GM12878 (cell line): ENCODE measurements at regions not wholly inside any gene's neighbourhood (a gene's known extent, or its start where the extent isn't known, plus 50 kb on each side); places are given as distances from the start of the nearest gene placed in this dataset.
A peak's percentile ranks its signal among the peaks of the same experiment; 100 is the strongest.

Source experiments
- ATAC-seq: fragments of 200-7000 bp; cut with Tn5 transposase; 3 replicates; pipeline ENCODE4 v1.9.1; 2020; ENCODE audit warnings: mild to moderate bottlenecking, moderate library complexity
- BruUV-seq: library from RNA; stranded (reverse); fragments of 400-500 nt; replicated peaks from 2 replicates; lab custom pipeline; 2021; lab: Mats Ljungman, UMichigan
- CTCF ChIA-PET: fragments of 300-600 bp; sonication (Branson Sonifier 250); formaldehyde crosslinking; extraction: SDS; loops from one replicate; lab custom pipeline; 2021; ENCODE audit warnings: inconsistent platforms; lab: Yijun Ruan, JAX
- POLR2A ChIA-PET: fragments of 350-600 bp; formaldehyde crosslinking; extraction: SDS; loops from one replicate; lab custom pipeline; 2021; ENCODE audit warnings: inconsistent platforms; lab: Charles Lee
- RAD21 ChIA-PET: fragments of 300-600 bp; sonication (Branson Sonifier 250); formaldehyde crosslinking; loops from one replicate; lab custom pipeline; 2023; ENCODE audit warnings: antibody characterized with exemption; ENCODE audit not compliant: unreplicated experiment; lab: Charles Lee
- SMC1A ChIA-PET: fragments of 300-600 bp; sonication (Branson Sonifier 250); formaldehyde crosslinking; loops from one replicate; lab custom pipeline; 2023; ENCODE audit not compliant: unreplicated experiment, uncharacterized antibody; lab: Charles Lee
- DNase-seq: peaks from one replicate; pipeline ENCODE4 v3.0.0-alpha.2; 2011; ENCODE audit warnings: low read depth, low spot score
- FAIRE-seq: peaks from 3 replicates; lab custom pipeline; 2011; peaks lifted over from hg19 to GRCh38; lab: Jason Lieb, UNC
- H2AFZ ChIP-seq: 2 replicates; pipeline ENCODE4 v1.6.0; 2011; ENCODE audit warnings: low read depth, low read length, control low read depth; ENCODE audit not compliant: control insufficient read depth
- H3K27ac ChIP-seq: 2 replicates; pipeline ENCODE4 v1.5.1; 2011; ENCODE audit warnings: control low read depth; ENCODE audit not compliant: control insufficient read depth, insufficient read depth
- H3K27me3 ChIP-seq, 2 experiments: replicated peaks in 1 of 2; 2 replicates each; pipeline versions ENCODE4 v1.6.0 to v1.6.1; 2011; ENCODE audit warnings: low read length in 1 of 2; ENCODE audit not compliant: control insufficient read depth in 2 of 2, insufficient read depth in 2 of 2
- H3K36me3 ChIP-seq, 2 experiments: 2 replicates each; pipeline ENCODE4 v1.5.1; 2011; ENCODE audit warnings: low read length in 1 of 2; ENCODE audit not compliant: control insufficient read depth in 2 of 2, insufficient read depth in 2 of 2
- H3K4me1 ChIP-seq: 2 replicates; pipeline ENCODE4 v1.6.1; 2011; ENCODE audit warnings: mild to moderate bottlenecking, low read length, moderate library complexity, mixed read lengths; ENCODE audit not compliant: control insufficient read depth, insufficient read depth
- H3K4me2 ChIP-seq: 2 replicates; pipeline ENCODE4 v1.6.0; 2011; ENCODE audit warnings: control low read depth; ENCODE audit not compliant: control insufficient read depth, insufficient read depth
- H3K4me3 ChIP-seq: fragments of 200-600 bp; sonication (generic); 2 replicates; pipeline ENCODE4 v1.5.1; 2016
- H3K79me2 ChIP-seq: 2 replicates; pipeline ENCODE4 v1.6.0; 2011; ENCODE audit warnings: low read length; ENCODE audit not compliant: control insufficient read depth, insufficient read depth
- H3K9ac ChIP-seq: 2 replicates; pipeline ENCODE4 v1.8.0; 2011; ENCODE audit warnings: low read length, control low read depth, mixed read lengths; ENCODE audit not compliant: control insufficient read depth, insufficient read depth
- H3K9me3 ChIP-seq: replicated peaks from 3 replicates; pipeline ENCODE4 v1.5.1; 2011; ENCODE audit warnings: mild to moderate bottlenecking, low read length; ENCODE audit not compliant: control insufficient read depth, insufficient read depth
- H4K20me1 ChIP-seq: 2 replicates; pipeline ENCODE4 v1.6.0; 2011; ENCODE audit not compliant: control insufficient read depth, insufficient read depth
- ATF7 ChIP-seq: fragments of 450-650 bp; IDR thresholded peaks from 2 replicates; pipeline ENCODE4 v1.6.1; 2016; ENCODE audit warnings: low read depth, mild to moderate bottlenecking
- BHLHE40 ChIP-seq, 2 experiments: fragments of 450-650 bp in 1 of 2; IDR thresholded peaks; 2 replicates each; pipeline ENCODE4 v1.6.1; 2011 to 2017; ENCODE audit warnings: low read depth in 2 of 2, borderline replicate concordance in 1 of 2, improper control_type of control experiment in 1 of 2, low read length in 1 of 2, mild to moderate bottlenecking in 1 of 2
- CREM ChIP-seq: IDR thresholded peaks from 2 replicates; pipeline ENCODE4 v1.6.1; 2014; ENCODE audit warnings: antibody characterized with exemption, low read depth
- MTA3 ChIP-seq: IDR thresholded peaks from 2 replicates; pipeline ENCODE4 v1.6.1; 2012; ENCODE audit warnings: low read length, inconsistent platforms, borderline replicate concordance
- NFIC ChIP-seq: IDR thresholded peaks from 2 replicates; pipeline ENCODE4 v1.6.1; 2012; ENCODE audit warnings: low read depth, mild to moderate bottlenecking, inconsistent platforms, low read length, moderate library complexity
- NRF1 ChIP-seq: conservative IDR thresholded peaks from 2 replicates; pipeline ENCODE4 v1.6.1; 2011; ENCODE audit warnings: mild to moderate bottlenecking, low read depth, low read length, improper control_type of control experiment
- PBX3 ChIP-seq: IDR thresholded peaks from 2 replicates; pipeline ENCODE4 v1.6.1; 2011; ENCODE audit warnings: mild to moderate bottlenecking, low read depth, low read length, moderate library complexity; ENCODE audit not compliant: insufficient replicate concordance
- REST ChIP-seq: IDR thresholded peaks from 2 replicates; pipeline ENCODE4 v1.6.1; 2012; ENCODE audit warnings: mild to moderate bottlenecking, low read depth, low read length
- SRF ChIP-seq, 2 experiments: IDR thresholded peaks; 2 replicates each; pipeline ENCODE4 v1.6.1; 2011; ENCODE audit warnings: low read depth in 2 of 2, low read length in 2 of 2, mild to moderate bottlenecking in 1 of 2, moderate library complexity in 1 of 2
- TAF1 ChIP-seq: IDR thresholded peaks from 2 replicates; pipeline ENCODE4 v1.6.1; 2011; ENCODE audit warnings: mild to moderate bottlenecking, low read depth, low read length, borderline replicate concordance
- TARDBP ChIP-seq: IDR thresholded peaks from 2 replicates; pipeline ENCODE4 v1.6.1; 2016; ENCODE audit warnings: borderline replicate concordance
- TCF7 ChIP-seq: IDR thresholded peaks from 2 replicates; pipeline ENCODE4 v1.6.1; 2014; ENCODE audit warnings: antibody characterized with exemption, borderline replicate concordance
- ZNF217 ChIP-seq: fragments of 450-650 bp; IDR thresholded peaks from 2 replicates; pipeline ENCODE4 v1.6.1; 2017; ENCODE audit warnings: antibody characterized with exemption, mild to moderate bottlenecking
- WGBS: methylation state at CpG from one replicate; pipeline ENCODE4 v1.1.6; 2016; ENCODE audit warnings: low lambda C conversion rate; ENCODE audit not compliant: insufficient replicate concordance, insufficient coverage; ENCODE audit errors: missing lambda C conversion rate; 5-methylcytosine and 5-hydroxymethylcytosine counted together
- in situ Hi-C: fragments of 300-500 bp; cut with MboI; formaldehyde crosslinking; loops from 9 replicates; pipeline ENCODE4 v1.14.3; 2018; ENCODE audit warnings: mixed read lengths
- intact Hi-C: fragments of 100-400 bp; cut with micrococcal nuclease; formaldehyde crosslinking; loops from one replicate; pipeline ENCODE4 v1.14.2; 2022; ENCODE audit not compliant: unreplicated experiment

- no peaks in the 10 kb centered on the region for H4K20me1 ChIP-seq
- TF ChIP-seq MTA3 (no peak), PBX3 (no peak), TCF7 (no peak)
- in situ Hi-C loops: no loop called here
Measured at GRCh38 chr11:27254744-27255446, 108.1 kb downstream of the CCDC34 start.

GRCh38 chr11:27253224-27253623 is 109.8 kb downstream of the CCDC34 start:
- ChIA-PET CTCF (interaction anchor here (0.6 kb wide), 1 partner anchor 735 kb away, joined by 3 read pairs; no protein-coding TSS in a partner anchor), RAD21 (no interaction called here), SMC1A (interaction anchor here (0.7 kb wide), 1 partner anchor 43 kb away, joined by 3 read pairs; no protein-coding TSS in a partner anchor), POLR2A (no interaction called here)
- Histone ChIP-seq H3K9me3 (no peaks in the 10 kb centered on the region), H3K79me2 (no peaks in the 10 kb centered on the region), H2AFZ (no peak overlapping the region), H3K9ac (no peak overlapping the region), H3K27me3 (no peaks in the 10 kb centered on the region), H3K27ac (no peak overlapping the region), H3K4me3 (no peak overlapping the region), H3K4me1 (no peaks in the 10 kb centered on the region), H4K20me1 (no peaks in the 10 kb centered on the region), H3K36me3 (no peaks in the 10 kb centered on the region), H3K4me2 (no peak overlapping the region)
- no TSS peak for BruUV-seq
- ATAC-seq (peak; percentile 33; the same call in 1 of the 3 replicates), DNase-seq (no peak), FAIRE-seq (no peak)
- intact Hi-C loops (no loop called here), in situ Hi-C loops (no loop called here)
- WGBS: 0% methylated on average over 1 of the region's 1 CpG
- TF ChIP-seq REST (no peak), NFIC (no peak), NRF1 (no peak), CREM (no peak), BHLHE40 (IDR thresholded peaks at IDR 0.05; ENCODE audit: borderline replicate concordance in 1 of 2, low read depth in 2 of 2, low read length in 1 of 2) (no peak), TAF1 (no peak), TARDBP (no peak), ATF7 (no peak), ZNF217 (no peak), SRF (IDR thresholded peaks at IDR 0.05; ENCODE audit: low read depth in 2 of 2, low read length in 2 of 2) (no peak)

More at GRCh38 chr11:27254744-27255446, 108.1 kb downstream of the CCDC34 start:
- no peaks in the 10 kb centered on the region for H3K36me3 ChIP-seq
- no peak for ATAC-seq
- no peak overlapping the region for H2AFZ ChIP-seq
- no peak overlapping the region for H3K4me2 ChIP-seq
- SMC1A ChIA-PET: no interaction called here
- H3K27ac ChIP-seq: no peak overlapping the region
- H3K79me2 ChIP-seq: no peaks in the 10 kb centered on the region
- intact Hi-C loops: no loop called here
- CTCF ChIA-PET: no interaction called here
- no peaks in the 10 kb centered on the region for H3K4me1 ChIP-seq
- no peak overlapping the region for H3K4me3 ChIP-seq
- H3K9me3 ChIP-seq: no peaks in the 10 kb centered on the region
- no peak for FAIRE-seq
- DNase-seq: no peak
- no TSS peak for BruUV-seq
- no peaks in the 10 kb centered on the region for H3K27me3 ChIP-seq
- RAD21 ChIA-PET: no interaction called here
- no peak overlapping the region for H3K9ac ChIP-seq
- POLR2A ChIA-PET: interaction anchor here (0.7 kb wide), 1 partner anchor 13 kb away, joined by 3 read pairs; no protein-coding TSS in a partner anchor
- 0% methylated on average over 1 of the region's 1 CpG for WGBS
